ENCODE measurements at regions not wholly inside any gene's neighbourhood (a gene's known extent, or its start where the extent isn't known, plus 50 kb on each side); places are given as distances from the start of the nearest gene placed in this dataset.
A peak's percentile ranks its signal among the peaks of the same experiment; 100 is the strongest.

DNA sequence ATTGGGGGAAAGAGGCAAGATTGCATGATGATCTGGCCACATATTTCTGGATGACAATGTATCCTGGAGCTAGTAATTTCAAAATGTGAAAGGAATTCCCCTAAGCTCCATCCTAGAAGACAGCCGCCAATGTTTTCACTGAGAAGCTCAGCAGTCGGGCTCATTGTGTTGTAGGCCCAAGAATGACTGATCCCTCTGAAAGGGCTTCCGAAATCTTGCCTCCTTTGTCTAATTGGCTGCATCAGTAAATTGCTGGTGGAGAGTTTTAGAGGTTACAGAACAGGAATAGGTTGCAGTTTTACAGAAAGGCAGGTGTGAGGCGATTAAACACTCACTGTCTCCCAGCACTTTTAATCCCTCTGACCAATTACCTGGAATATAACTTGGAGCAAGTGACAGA is 464.1 kb upstream of the SALL1 start:
- H3K4me1 Mint-ChIP-seq (ENCODE audit: insufficient read depth, unreplicated experiment) = no peaks in the 10 kb centered on the region
- no peak overlapping the region for H3K27ac Mint-ChIP-seq (ENCODE audit: low read depth, unreplicated experiment)
- H3K36me3 Mint-ChIP-seq (ENCODE audit: insufficient read depth, unreplicated experiment) = no peaks in the 10 kb centered on the region
- no peak for DNase-seq (ENCODE audit: unreplicated experiment)
- ChIA-PET CTCF (no interaction called here), POLR2A (no interaction called here)
- no peaks in the 10 kb centered on the region for H3K27me3 Mint-ChIP-seq (ENCODE audit: insufficient read depth, unreplicated experiment)
- peaks cover 14% of the 10 kb centered on the region for H3K9me3 Mint-ChIP-seq (ENCODE audit: unreplicated experiment)
- TF ChIP-seq, protein P1, sequence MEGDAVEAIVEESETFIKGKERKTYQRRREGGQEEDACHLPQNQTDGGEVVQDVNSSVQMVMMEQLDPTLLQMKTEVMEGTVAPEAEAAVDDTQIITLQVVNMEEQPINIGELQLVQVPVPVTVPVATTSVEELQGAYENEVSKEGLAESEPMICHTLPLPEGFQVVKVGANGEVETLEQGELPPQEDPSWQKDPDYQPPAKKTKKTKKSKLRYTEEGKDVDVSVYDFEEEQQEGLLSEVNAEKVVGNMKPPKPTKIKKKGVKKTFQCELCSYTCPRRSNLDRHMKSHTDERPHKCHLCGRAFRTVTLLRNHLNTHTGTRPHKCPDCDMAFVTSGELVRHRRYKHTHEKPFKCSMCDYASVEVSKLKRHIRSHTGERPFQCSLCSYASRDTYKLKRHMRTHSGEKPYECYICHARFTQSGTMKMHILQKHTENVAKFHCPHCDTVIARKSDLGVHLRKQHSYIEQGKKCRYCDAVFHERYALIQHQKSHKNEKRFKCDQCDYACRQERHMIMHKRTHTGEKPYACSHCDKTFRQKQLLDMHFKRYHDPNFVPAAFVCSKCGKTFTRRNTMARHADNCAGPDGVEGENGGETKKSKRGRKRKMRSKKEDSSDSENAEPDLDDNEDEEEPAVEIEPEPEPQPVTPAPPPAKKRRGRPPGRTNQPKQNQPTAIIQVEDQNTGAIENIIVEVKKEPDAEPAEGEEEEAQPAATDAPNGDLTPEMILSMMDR (IDR thresholded peaks at IDR 0.05; ENCODE audit: unreplicated experiment) = no peak
- no TSS peak for BruUV-seq (replicated peaks)
- no peak overlapping the region for H3K4me3 Mint-ChIP-seq (ENCODE audit: unreplicated experiment)
- intact Hi-C loops (cut with micrococcal nuclease) = no loop called here

DNA sequence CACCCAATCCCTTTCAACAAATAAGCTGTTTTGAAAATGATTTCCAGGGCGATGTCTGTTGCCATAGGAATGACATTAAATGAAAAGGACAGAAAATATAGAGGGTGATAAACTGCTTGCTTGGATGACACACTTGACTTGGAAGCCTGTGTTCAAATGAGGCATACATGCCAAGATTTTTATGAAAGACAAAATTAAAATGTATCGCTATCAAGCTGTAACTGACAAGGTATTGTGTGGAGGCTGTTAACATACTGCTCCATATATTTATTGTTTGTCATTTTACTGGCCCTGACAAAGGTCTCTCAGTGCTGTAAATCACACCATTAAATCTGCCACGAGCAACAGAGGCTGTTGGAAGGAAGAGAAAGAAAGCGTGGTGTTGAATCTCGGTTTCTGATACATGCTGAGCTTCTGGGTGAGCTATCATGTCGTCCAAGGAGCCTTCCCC is 456.2 kb upstream of the SALL1 start:
- DNase-seq (ENCODE audit: unreplicated experiment) = no peak
- ChIA-PET CTCF (interaction anchor here (0.6 kb wide), 1 partner anchor 18 kb away, joined by 4 read pairs; no protein-coding TSS in a partner anchor), POLR2A (interaction anchor here (0.6 kb wide), 1 partner anchor 547 kb away, joined by 3 read pairs; no protein-coding TSS in a partner anchor)
- Mint-ChIP-seq H3K36me3 (ENCODE audit: insufficient read depth, unreplicated experiment) (no peaks in the 10 kb centered on the region), H3K4me3 (ENCODE audit: unreplicated experiment) (no peak overlapping the region), H3K27me3 (ENCODE audit: insufficient read depth, unreplicated experiment) (no peaks in the 10 kb centered on the region), H3K27ac (ENCODE audit: low read depth, unreplicated experiment) (no peak overlapping the region), H3K9me3 (ENCODE audit: unreplicated experiment) (peaks cover 2% of the 10 kb centered on the region), H3K4me1 (ENCODE audit: insufficient read depth, unreplicated experiment) (no peaks in the 10 kb centered on the region)
- intact Hi-C loops (cut with micrococcal nuclease) = no loop called here
- TF ChIP-seq, protein P1 (IDR thresholded peaks at IDR 0.05; ENCODE audit: unreplicated experiment) = no peak
- BruUV-seq (replicated peaks) = no TSS peak

DNA sequence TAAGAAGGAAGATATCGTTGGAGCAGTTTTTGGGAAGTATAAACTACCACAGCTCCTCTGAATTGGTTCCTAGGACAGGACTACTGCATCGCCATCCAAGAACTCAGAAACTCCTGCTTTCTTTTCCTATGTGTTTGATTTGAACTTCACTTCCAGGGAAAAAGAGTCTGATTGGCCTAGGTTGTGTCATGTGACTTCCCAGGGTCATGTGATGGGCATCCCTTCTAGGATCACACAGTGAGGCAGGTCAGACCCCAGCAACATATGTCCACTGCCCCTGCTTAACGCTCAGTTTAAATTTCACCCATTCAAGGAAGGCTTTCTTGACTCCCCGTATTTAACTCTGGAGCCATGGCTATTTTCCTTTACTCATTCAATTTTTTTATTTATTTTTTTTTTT is 445.2 kb upstream of the SALL1 start:
- ChIA-PET POLR2A (no interaction called here), CTCF (no interaction called here)
- TF ChIP-seq, protein P1 (IDR thresholded peaks at IDR 0.05; ENCODE audit: unreplicated experiment) = no peak
- no TSS peak for BruUV-seq (replicated peaks)
- Mint-ChIP-seq H3K36me3 (ENCODE audit: insufficient read depth, unreplicated experiment) (peaks cover 6% of the 10 kb centered on the region), H3K4me3 (ENCODE audit: unreplicated experiment) (no peak overlapping the region), H3K4me1 (ENCODE audit: insufficient read depth, unreplicated experiment) (peaks cover 10% of the 10 kb centered on the region), H3K27ac (ENCODE audit: low read depth, unreplicated experiment) (no peak overlapping the region), H3K27me3 (ENCODE audit: insufficient read depth, unreplicated experiment) (no peaks in the 10 kb centered on the region), H3K9me3 (ENCODE audit: unreplicated experiment) (no peaks in the 10 kb centered on the region)
- DNase-seq (ENCODE audit: unreplicated experiment) = no peak
- intact Hi-C loops (cut with micrococcal nuclease) = no loop called here

DNA sequence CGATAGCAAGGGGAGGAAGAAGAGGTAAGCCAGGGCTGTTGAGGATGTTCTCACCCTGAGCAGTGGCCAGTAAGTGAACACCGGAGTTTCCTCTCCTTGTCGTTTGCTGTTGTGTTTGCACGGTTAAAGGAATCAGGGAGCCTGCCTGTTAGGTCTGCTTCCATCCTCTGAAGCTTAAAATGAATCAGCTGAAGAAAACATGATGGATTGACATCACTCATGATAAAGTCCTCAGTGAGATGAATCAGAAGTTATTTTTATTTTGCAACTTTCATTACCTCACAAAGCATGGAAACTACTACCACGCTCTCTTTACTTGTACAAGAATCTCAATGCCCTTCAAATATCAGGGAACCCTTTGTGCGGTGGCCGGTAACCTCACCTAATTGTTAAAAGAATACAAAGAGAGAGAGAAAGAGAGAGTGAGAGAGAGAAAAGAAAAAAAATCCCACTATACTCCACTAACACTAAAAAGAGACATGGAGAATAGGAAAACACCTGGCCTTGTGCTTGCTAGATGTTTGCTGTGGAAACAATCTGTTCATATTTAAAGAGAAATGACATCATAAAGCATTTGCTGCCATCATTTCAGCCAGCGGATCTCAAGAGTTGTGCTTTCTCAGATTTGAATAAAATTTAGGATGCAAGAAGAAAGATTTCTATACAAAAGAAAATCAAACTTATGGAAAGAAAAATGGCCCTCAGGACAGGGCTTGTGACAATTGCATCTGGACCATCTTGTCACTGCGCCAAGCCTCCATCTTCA is 441.6 kb upstream of the SALL1 start:
- Mint-ChIP-seq H3K27me3 (ENCODE audit: insufficient read depth, unreplicated experiment) (no peaks in the 10 kb centered on the region), H3K4me3 (ENCODE audit: unreplicated experiment) (peak overlapping the region; percentile 28), H3K27ac (ENCODE audit: low read depth, unreplicated experiment) (no peak overlapping the region), H3K9me3 (ENCODE audit: unreplicated experiment) (no peaks in the 10 kb centered on the region), H3K36me3 (ENCODE audit: insufficient read depth, unreplicated experiment) (peaks cover 6% of the 10 kb centered on the region), H3K4me1 (ENCODE audit: insufficient read depth, unreplicated experiment) (peaks cover 10% of the 10 kb centered on the region)
- TF ChIP-seq, protein P1 (IDR thresholded peaks at IDR 0.05; ENCODE audit: unreplicated experiment) = no peak
- intact Hi-C loops (cut with micrococcal nuclease) = no loop called here
- ChIA-PET POLR2A (interaction anchor here (0.6 to 1.1 kb wide), 3 partner anchors 27 to 184 kb away, joined by 3 read pairs; no protein-coding TSS in a partner anchor), CTCF (interaction anchor here (1.2 kb wide), 1 partner anchor 9 kb away, joined by 3 read pairs; no protein-coding TSS in a partner anchor)
- no TSS peak for BruUV-seq (replicated peaks)
- DNase-seq (ENCODE audit: unreplicated experiment) = peak; percentile 5
